Breast epithelium (tissue), 4 donors: ENCODE measurements at regions not wholly inside any gene's neighbourhood (a gene's known extent, or its start where the extent isn't known, plus 50 kb on each side); places are given as distances from the start of the nearest gene placed in this dataset.

ENCODE experiments used
- DNase-seq, 2 donors: peaks; one replicate each; pipeline ENCODE4 v3.0.0-alpha.2; 2019; ENCODE audit warnings: low spot score in 2 of 2
- H3K27ac ChIP-seq, 2 donors: fragments of 200-600 bp; sonication (generic) in 1 of 2; one replicate each; pipeline ENCODE4 v1.5.1; 2016 to 2019; ENCODE audit warnings: mild to moderate bottlenecking in 1 of 2
- H3K27me3 ChIP-seq, 2 donors: fragments of 200-600 bp; sonication (generic) in 1 of 2; one replicate each; pipeline versions ENCODE4 v1.5.1 to v1.6.0; 2017 to 2019; ENCODE audit warnings: control low read depth in 1 of 2, mild to moderate bottlenecking in 1 of 2
- H3K36me3 ChIP-seq: fragments of 200-600 bp; one replicate; pipeline ENCODE4 v1.5.1; 2019
- H3K4me1 ChIP-seq, 2 donors: fragments of 200-600 bp; sonication (generic); one replicate each; pipeline ENCODE4 v1.5.1; 2016 to 2019; ENCODE audit warnings: control low read depth in 1 of 2
- H3K4me3 ChIP-seq, 3 donors: fragments of 200-600 bp; sonication (generic); 1 replicate in 2 of 3; 2 replicates in 1 of 3; pipeline ENCODE4 v1.5.1; 2016 to 2019; ENCODE audit warnings: mild to moderate bottlenecking in 3 of 3, moderate library complexity in 2 of 3
- H3K9me3 ChIP-seq, 2 donors: fragments of 200-600 bp; sonication (generic) in 1 of 2; one replicate each; pipeline ENCODE4 v1.5.1; 2016 to 2019; ENCODE audit warnings: control low read depth in 1 of 2
- CTCF ChIP-seq, 3 donors: fragments of 450-650 bp; IDR thresholded peaks; one replicate each; pipeline ENCODE4 v1.5.1; 2016 to 2017; ENCODE audit warnings: antibody characterized with exemption in 3 of 3, mild to moderate bottlenecking in 3 of 3, moderate library complexity in 3 of 3
- POLR2A ChIP-seq: fragments of 450-650 bp; IDR thresholded peaks from one replicate; pipeline ENCODE4 v1.6.1; 2016; ENCODE audit warnings: antibody characterized with exemption, mild to moderate bottlenecking, moderate library complexity
- POLR2AphosphoS5 ChIP-seq, 3 donors: sonication (generic); formaldehyde crosslinking; IDR thresholded peaks; one replicate each; pipeline ENCODE4 v1.6.1; 2017; ENCODE audit warnings: antibody characterized with exemption in 3 of 3
- intact Hi-C: fragments of 100-400 bp; cut with DNase I; formaldehyde crosslinking; loops from one replicate; pipeline ENCODE4 v1.15.1; 2023; ENCODE audit warnings: low total_unique reads

- no peak overlapping the region for H3K27ac ChIP-seq
- no peak overlapping the region for H3K4me3 ChIP-seq
- no peaks in the 10 kb centered on the region for H3K9me3 ChIP-seq
- H3K36me3 ChIP-seq, result no peaks in the 10 kb centered on the region
- DNase-seq, result no peak
- intact Hi-C loops, result no loop called here
- H3K27me3 ChIP-seq, result no peaks in the 10 kb centered on the region
- no peak for TF ChIP-seq POLR2AphosphoS5 (IDR thresholded peaks at IDR 0.05)
- no peak for TF ChIP-seq CTCF (IDR thresholded peaks at IDR 0.05)
- no peak for TF ChIP-seq POLR2A
- H3K4me1 ChIP-seq, result no peaks in the 10 kb centered on the region
These were observed 98.9 kb upstream of the IGSF10 start for GRCh38 chr3:151559736-151560135.

GRCh38 chr3:151558661-151559060 lies 97.8 kb upstream of the IGSF10 start:
- no peaks in the 10 kb centered on the region for H3K4me1 ChIP-seq
- DNase-seq, result no peak
- H3K27ac ChIP-seq, result peak overlapping the region in 1 of 2 donors; percentile 27
- no peaks in the 10 kb centered on the region for H3K9me3 ChIP-seq
- no peak for TF ChIP-seq POLR2AphosphoS5 (IDR thresholded peaks at IDR 0.05)
- TF ChIP-seq CTCF (IDR thresholded peaks at IDR 0.05), result no peak
- no peak for TF ChIP-seq POLR2A
- no peaks in the 10 kb centered on the region for H3K36me3 ChIP-seq
- intact Hi-C loops, result no loop called here
- H3K27me3 ChIP-seq, result no peaks in the 10 kb centered on the region
- no peak overlapping the region for H3K4me3 ChIP-seq

- H3K36me3 ChIP-seq, result no peaks in the 10 kb centered on the region
- intact Hi-C loops, result no loop called here
- TF ChIP-seq CTCF (IDR thresholded peaks at IDR 0.05), result no peak
- TF ChIP-seq POLR2AphosphoS5 (IDR thresholded peaks at IDR 0.05), result no peak
- TF ChIP-seq POLR2A, result no peak
- H3K27ac ChIP-seq, result no peak overlapping the region
- DNase-seq, result no peak
- no peaks in the 10 kb centered on the region for H3K9me3 ChIP-seq
- H3K4me1 ChIP-seq, result no peaks in the 10 kb centered on the region
- no peak overlapping the region for H3K4me3 ChIP-seq
- no peaks in the 10 kb centered on the region for H3K27me3 ChIP-seq
These were observed 96.4 kb upstream of the IGSF10 start for GRCh38 chr3:151557068-151557840.

GRCh38 chr3:151556596-151556995 lies 95.7 kb upstream of the IGSF10 start:
- Histone ChIP-seq H3K27ac (no peak overlapping the region), H3K4me3 (no peak overlapping the region), H3K27me3 (no peaks in the 10 kb centered on the region), H3K9me3 (no peaks in the 10 kb centered on the region), H3K36me3 (no peaks in the 10 kb centered on the region), H3K4me1 (no peaks in the 10 kb centered on the region)
- intact Hi-C loops, result no loop called here
- DNase-seq, result no peak
- TF ChIP-seq CTCF (IDR thresholded peaks at IDR 0.05) (no peak), POLR2A (no peak), POLR2AphosphoS5 (IDR thresholded peaks at IDR 0.05) (no peak)

GRCh38 chr3:151555523-151555922 lies 94.7 kb upstream of the IGSF10 start:
- Histone ChIP-seq H3K27ac (no peak overlapping the region), H3K4me3 (no peak overlapping the region), H3K27me3 (no peaks in the 10 kb centered on the region), H3K4me1 (no peaks in the 10 kb centered on the region), H3K9me3 (no peaks in the 10 kb centered on the region), H3K36me3 (no peaks in the 10 kb centered on the region)
- TF ChIP-seq POLR2A (no peak), CTCF (IDR thresholded peaks at IDR 0.05) (no peak)
- no peak for DNase-seq
- intact Hi-C loops, result no loop called here
